Putamen (tissue), 1 donor: ENCODE measurements at regions not wholly inside any gene's neighbourhood (a gene's known extent, or its start where the extent isn't known, plus 50 kb on each side); places are given as distances from the start of the nearest gene placed in this dataset.

Experiments
- DNase-seq: peaks from one replicate; pipeline ENCODE4 v3.0.0-alpha.2; 2016; ENCODE audit warnings: low spot score

DNA sequence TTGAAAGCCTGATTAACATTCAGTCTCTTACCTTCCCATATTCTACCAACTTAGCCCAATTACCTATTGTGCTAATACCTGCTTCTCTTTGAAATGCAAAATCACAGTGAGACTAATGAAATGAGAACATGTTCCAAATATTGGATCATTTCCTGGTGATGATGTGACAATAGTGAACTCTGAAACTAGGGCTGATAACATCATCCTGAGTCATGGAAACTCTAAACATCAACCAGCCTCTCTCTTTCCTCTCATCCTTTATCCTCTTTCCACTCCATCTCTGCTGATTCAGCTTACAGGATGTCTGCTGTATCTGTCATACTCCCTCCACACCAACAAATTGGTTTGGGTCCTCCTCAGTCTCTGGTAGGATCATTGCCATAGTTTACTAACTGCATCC lies 98.8 kb upstream of the NCKAP5 start:
- DNase-seq = no peak

DNA sequence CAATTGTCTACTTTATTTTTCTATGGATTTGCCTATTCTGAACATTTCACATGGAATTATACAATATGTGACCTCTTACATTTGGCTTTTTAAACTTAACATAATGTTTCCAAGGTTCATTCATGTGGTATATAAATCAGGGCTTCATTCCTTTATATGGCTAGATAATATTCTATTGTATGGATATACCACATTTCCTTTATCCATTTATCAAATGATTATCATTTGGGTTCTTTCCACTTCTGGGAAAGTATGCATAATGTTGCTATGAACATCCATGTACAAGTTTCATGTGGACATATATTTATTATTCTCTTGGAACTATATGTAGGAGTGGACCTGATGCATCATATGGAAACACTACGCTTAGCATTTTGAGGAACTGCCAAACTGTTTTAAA lies 99.7 kb upstream of the NCKAP5 start:
- no peak for DNase-seq

DNA sequence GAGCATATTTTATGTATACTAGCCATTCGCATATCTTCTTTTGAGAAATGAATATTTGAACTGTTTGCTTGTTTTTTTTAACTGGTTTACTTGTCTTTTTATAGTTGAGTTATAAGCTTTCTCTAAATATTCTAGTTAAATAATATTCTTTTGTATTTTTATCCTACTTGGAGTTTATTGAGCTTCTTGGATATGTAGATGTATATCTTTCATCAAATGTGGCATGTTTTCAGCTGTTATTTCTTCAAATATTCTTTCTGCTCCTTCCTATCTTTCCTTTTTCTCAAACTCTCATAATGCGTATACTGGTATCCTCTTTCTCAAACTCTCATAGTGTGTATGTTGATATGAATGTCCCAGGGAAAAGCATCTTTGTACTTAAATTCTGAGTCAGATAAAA lies 100.3 kb upstream of the NCKAP5 start:
- no peak for DNase-seq

DNA sequence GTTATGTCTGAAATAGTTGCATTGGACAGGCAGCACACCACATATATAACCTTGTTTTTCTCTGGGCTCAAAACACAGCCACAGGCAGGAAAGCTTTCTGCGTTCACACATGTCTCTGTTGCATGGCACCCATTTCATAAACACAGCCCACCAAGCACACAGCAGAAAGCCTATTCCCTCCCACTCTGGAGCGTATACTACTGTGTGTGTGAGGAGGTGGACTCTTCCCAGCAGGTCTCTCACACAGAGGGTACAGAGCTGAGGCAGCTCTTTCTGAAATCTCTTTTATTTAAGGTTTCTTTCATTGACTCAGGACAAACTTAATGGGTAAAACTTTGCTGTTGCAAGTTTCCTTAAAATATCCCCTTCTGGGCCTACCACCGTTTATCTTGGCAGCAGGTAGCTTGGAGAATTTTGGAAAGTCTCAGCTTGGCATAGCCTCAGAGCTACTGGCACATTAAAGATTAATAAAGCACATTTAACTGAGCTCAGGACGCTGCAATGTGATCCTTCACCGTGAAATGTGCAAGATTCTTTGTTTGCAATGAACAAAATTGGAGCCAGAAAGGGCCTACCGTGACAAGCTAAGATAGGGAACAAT lies 105.1 kb upstream of the NCKAP5 start:
- DNase-seq = no peak

DNA sequence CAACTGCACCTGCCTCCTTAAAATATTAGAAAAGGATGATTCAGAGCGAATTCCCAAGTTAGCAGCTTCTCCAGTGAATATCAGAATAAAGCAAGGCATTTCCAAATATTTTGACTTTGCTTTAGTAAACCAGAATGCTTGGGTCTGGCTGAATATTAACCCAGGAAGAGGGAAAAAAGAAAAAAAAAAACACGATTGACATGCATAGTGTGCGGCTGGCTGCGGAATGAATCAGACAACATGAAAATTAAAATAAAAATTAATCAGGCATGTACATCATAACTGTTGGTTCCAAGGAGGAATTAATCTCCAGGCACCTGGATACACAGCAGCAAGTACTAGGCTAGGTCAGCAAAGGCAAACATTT lies 105.8 kb upstream of the NCKAP5 start:
- no peak for DNase-seq

DNA sequence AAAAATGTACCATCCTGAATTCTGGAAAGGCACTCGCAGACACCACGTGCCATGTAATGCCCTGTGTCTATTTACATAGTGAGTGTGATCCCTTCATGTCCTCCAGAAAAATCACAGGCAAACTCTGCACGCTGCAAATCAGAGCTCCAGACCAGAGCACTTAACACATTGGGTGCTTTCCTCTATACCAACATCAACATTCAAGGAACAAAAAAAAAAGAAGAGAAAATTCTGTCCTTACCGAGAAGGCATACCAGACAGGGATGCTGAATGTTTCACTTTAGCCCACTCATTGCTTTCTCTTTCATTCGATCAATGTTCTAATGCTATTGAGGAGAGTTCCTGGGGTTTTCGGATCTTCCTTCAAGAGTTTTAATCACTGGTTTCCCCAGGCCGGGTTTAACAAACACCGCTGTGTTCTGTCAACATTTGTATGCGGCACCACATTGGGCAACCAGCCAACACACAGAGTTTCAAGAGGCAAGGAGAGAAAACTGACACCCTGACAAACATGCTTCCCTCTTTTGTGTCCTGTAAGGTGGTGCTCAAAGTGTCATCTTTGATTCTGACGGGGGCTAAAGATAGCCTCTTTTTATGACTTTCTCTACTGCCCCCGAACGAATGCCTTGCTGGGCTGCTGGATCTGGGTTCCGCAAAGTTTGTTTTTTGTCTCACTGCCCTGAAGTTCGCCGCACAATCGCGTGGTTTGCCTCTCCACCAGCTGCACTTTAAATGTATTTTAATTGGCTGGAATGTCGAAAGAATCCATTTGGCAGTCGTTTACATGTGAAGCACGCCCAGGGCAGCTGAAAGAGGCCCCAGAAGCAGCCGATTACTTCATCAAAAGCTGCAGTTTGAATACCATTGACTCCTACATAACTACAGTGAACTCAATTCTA lies 106.4 kb upstream of the NCKAP5 start:
- DNase-seq = peak; percentile 90

DNA sequence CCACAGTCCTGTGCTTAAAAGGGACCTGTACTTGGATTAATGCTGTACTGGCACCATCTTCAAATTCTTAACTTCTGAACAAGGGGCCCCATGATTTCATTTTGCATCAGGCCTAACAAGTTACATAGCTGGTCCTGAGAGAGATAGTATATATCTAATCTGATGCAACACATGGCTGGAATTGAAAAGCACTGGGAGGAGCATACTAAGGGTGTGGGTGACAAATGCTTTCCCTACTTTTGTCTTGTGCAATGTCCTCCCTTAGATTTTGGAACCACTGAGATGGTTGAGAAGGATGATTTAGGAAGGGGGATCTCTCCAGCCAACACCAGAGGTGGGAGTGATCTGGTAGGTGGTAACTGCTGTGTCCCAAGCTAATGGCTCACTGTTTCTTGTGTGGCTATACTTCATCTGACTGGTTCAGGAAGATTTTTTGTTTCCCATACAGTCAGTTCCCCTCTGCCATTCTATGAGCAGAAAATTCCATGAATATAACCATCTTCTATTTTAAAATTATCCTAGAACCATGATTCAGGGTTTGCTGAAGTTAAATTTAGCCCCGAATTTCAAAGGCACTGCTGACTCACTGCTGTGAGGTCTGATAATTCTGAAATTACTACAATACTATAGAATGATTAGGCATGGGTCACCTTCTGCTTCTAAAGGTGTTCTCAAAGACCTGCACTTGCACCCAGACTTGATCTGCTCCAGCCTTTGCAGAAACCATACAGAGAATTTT lies 108.3 kb upstream of the NCKAP5 start:
- DNase-seq = no peak

DNA sequence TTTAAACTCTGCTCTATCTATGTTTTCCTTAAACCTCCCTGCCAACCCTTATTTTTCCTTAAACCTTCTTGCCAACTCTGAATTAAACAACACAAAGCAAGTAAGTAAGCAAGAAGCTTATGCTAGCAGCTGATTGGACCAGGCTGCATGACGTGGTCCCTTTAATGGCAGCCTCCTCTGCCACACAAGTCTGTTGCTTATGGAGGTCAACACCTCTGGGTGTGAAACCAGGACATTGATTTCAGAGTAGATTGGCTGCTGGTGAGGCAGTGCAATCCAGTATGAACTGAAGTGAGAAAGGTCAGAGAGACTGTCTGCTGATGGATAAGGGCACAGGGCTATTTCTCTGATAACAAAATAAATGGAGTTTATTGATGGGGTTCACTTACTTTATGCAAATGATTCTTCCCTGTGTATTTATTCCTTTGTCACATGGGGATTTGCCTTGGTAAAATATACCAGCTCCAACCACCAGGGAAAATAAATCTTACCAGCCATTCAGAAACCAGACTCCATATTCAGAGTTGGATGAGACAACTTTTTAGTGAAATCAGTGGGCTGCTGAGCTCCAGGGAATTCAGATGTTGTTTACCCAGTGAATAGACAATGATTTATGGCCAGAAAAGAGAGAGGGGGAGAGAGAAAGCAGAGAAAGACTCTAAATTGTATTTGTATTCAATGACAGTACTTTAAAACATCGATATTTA lies 112.2 kb upstream of the NCKAP5 start:
- DNase-seq = peak; percentile 31

DNA sequence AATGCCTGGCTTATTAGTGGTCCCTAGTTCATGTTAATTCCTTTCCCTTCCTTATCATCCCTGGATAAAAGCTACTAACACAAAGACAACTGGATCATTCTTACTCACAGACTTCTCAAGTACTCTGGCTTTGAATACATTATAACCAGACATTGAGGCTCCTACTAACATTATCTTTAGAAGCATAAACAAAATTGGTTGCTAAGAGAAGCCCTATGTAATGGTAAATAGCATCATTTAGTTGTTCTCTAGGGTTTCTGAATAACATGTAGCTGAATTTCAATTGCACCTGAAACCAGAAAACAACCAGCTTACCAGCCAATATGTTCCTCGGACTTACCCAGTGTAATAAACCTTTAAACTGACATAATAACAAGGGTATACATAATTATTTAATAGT lies 114.1 kb upstream of the NCKAP5 start:
- no peak for DNase-seq

DNA sequence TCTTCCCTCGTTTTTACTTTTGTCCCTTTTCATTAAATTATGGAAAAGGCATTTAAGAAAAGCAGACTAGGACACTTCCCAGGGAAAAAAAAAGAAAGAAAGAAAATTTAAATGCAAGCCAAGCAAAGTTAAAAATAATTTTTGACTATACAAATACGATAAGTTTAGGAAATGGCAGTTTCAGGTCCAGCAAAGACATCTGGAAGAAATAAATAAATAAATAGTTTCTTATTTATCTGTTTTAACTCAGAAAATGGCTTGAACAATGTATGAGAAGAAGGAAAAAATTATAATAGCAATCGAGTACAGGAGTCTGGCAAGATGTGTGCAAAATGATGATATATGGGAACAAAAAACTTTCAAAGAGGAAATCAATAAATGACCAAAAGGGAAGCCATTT lies 114.6 kb upstream of the NCKAP5 start:
- no peak for DNase-seq

DNA sequence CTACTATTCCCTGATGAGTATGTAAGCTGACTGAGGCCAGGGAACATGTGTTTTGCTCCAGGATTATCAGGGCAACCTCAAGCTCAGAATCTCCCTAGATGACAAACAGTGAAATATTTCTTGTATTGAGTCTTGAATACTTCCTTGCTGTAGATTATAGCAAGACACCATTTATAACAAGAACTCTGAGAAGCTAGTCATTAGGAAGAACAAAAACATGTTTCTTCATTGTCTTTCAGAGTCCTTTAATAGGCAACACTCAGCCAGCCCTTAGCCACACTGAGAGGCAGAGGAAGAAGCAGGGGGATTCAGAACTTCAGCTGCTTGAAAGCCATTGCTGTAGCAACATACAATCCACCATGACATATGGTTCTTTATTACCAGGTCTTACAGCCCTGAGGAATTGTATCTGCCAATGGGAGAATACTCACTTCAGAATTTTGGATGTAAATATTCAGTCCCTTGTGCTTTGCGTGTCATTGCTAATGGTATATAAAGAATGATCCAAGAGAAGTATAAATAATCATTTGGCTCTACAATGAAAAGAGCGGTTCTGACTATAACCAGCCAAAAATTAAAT lies 117.5 kb upstream of the NCKAP5 start:
- no peak for DNase-seq

DNA sequence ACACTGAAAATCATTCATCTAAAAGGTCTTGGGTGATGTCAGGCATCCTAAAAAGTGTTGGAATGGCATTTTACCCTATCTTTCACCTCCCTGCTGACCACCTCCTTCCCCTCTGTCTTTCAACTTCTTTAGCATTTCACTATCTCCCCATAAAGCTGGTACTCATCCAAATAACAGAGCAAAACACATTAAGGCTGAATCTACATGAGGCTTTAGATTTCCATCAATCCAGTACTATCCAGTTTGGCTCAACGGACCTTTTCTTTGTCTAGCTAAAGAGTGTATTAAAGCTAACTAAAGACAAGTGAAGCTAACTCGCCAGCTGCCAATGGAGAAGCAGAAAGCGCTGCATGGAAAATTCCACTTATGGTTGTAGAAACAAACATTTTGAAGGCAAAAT lies 122.5 kb upstream of the NCKAP5 start:
- DNase-seq = no peak

DNA sequence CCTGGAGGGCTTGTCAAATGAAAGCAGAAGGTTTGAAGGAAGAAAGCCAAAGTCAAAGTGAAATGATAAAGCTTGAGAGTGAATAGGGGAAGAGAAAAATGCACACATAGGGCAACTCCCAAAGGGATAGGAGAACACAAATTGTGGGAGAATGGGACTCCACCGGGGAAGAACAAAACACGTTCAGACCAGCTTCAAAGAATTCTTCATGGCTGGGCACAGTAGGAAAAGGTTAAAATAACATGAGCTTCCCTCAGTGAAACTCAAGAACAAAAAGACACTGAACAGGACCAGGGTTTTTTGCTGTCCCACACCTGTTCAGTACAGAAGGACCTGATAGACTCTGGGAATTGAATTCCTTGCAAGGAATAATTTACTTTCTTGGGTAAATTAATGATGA lies 123.1 kb upstream of the NCKAP5 start:
- no peak for DNase-seq

DNA sequence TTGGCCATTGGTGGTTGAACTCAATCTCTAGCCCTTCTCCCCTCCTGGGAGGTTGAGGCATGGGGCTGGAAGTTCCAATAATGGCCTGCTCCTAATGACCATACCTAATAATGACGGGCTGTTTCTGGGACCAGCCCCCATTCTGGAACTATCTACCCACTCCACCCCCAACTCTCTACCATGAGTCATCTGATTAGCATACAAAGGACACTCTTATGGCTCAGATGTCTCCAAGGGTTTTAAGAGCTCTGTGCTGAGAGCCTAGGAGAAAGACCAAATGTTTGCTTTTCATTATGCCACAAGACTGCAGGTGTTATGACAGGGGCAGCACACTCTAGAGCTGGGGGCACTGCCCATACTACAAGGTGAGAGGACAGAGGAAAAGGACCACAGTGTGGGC lies 137.0 kb upstream of the NCKAP5 start:
- DNase-seq = no peak

DNA sequence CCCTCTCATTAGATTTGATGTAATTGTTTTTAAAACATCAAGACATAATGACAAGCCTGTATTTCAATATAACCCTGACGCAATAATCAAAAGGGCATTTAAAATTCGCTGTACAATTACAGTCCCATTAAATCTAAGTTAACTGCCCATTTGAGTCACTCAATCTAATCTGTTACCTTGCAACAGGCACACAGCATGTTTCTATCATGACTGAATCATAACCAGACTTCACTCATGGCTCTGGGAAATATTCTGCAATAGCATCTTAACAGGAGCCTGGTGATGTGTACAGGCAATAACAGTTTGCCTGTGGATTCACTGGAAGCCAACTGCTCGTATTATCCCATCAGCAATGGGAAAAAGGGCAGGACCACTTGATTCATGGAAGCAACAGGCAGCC lies 142.3 kb upstream of the NCKAP5 start:
- no peak for DNase-seq

DNA sequence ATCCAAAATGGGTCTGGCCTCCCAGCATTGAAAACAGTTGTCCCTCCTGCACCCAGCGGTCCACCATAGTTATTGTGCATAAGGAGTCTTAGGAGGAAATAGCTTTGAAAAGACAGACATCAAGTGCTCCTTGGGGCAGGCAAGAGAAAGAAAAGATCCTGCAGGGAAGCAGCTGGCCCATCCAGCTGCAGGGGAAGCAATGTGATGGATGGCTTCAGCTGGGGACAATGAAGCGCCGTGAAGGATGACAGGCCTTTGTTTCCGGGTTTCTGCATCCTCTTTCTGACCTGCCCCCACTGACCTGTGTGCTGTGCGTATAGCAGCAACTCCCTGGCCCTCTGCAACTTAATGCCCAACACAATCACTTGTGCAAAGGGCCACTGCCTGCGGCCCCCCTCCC lies 142.9 kb upstream of the NCKAP5 start:
- no peak for DNase-seq

DNA sequence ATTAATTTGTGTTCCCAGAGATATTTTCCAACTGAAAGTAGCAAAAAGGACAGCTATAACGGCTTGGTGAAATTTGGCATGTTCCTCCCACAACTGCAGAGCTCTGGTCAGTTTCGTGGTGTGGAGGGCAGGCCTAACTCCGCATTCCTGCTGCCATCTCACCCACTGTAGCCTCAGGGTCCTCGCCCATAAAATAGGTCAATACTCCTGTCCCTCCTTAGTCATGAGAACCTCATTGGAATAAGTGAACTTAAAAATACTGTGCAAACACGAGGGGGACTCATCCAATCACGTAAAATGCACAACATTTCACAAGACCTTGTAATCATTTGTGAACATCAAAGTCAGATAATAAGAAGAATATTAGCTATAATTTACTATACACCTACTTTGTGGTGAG lies 143.5 kb upstream of the NCKAP5 start:
- DNase-seq = no peak

DNA sequence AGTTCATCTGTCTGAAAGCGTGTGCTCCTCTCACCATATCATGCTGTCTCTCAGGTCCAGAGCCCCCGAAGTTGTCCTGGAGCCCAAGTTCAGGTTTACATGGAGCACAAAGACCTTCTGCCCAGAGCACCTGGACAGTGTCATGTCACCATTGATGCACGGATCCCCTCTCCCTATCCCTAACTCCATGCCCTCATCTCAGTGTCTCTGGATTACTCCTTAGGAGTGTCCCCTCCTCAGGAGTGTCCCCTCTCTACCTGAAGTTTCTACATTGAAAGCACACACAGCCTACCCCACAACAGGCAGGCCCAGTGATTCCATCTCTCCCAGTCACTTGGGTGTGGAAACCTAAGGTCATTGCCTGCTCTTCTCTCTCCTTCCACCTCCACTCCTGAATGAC lies 144.1 kb upstream of the NCKAP5 start:
- no peak for DNase-seq

DNA sequence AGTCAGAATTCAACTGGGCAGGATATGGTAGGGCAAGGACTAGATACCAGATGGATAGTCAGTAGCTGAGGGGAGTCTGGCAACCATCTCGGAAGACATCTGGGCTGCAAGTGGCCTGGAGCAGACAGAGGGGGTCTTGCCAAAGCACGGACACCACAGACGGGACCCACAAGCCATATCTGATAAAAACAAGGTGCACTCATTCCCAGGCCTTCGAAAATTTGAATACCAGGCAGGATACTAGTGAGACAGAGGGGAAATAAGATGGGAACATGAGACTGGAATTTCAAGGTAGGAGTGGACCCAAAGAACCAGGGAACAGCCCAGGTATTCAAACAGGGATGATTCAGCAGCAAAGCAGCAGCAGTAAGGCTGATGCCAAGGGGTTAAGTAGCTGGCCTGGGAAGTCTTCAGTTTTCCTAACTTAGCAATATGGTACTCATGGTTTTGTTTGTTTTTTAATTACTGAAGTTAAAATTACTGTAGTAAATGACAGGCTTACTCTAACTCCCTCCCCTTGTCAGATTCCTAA lies 144.9 kb upstream of the NCKAP5 start:
- no peak for DNase-seq

DNA sequence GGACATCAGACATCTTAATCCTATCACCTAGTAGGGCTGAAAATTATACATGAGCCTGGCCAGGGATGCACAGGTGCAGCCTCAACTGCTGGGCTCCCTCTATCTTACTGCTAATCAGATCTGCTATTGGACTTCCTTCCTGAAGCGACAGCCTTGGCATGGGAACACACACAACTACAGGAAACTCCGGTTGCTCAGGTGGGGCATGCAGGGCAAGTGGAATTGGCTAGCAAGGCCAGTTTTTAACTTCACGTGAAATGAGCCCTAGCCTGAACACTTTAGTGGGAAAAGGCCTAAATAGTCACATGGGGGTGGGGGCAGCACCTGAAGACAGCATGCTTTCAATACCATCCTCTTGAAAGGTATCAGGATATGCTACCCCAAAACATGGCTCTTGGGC lies 147.9 kb upstream of the NCKAP5 start:
- DNase-seq = no peak

DNA sequence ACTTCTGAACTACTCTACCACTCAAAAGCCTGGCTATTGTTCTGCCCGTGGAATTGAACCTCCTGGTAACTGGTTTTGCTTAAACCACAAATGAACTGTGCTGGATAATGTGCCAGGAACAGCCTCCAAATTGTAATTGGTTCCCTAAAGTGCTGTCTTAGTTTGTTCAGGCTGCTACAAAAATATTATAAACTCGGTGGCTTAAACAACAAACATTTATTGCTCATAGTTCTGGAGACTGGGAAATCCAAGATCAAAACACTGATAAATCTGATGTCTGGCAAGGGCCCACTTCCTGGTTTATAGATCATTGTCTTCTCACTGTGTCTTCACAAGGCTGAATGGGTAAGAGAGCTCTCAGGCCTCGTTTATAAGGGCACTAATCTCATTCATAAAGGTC lies 149.2 kb upstream of the NCKAP5 start:
- no peak for DNase-seq

DNA sequence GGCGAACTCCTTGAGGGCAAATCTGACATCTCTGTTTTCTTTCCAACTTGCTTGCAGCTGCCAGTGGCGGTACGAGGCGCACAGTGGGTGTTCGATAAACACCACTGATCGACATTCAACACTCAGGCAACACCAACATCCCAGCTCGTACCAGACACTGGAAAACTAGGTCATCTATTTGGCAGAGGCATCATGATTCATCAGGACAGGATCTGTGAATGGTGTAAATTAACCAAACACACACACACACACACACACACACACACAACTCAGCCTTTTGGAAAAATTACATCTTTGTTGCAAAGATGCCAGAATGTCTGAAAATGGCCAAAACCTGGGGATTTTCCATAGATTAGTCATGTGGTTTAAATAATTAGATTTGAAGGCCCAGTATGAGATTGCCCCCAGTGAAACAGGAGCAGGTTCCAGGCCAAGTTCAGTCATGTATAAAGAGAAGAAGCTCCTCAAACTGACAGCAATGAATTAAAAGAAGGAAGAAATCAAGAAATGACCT lies 150.5 kb upstream of the NCKAP5 start:
- DNase-seq = peak; percentile 59
